GM19043 (cell line): ENCODE measurements at regions not wholly inside any gene's neighbourhood (a gene's known extent, or its start where the extent isn't known, plus 50 kb on each side); places are given as distances from the start of the nearest gene placed in this dataset.

Experiments used
- ATAC-seq: cut with Tn5 transposase; IDR thresholded peaks from one replicate; pipeline ENCODE4 v1.9.1; 2021; ENCODE audit warnings: low read depth; ENCODE audit not compliant: unreplicated experiment

- no peak for ATAC-seq
Observed at GRCh38 chr10:131478377-131478989, 167.0 kb upstream of the TCERG1L start.

DNA sequence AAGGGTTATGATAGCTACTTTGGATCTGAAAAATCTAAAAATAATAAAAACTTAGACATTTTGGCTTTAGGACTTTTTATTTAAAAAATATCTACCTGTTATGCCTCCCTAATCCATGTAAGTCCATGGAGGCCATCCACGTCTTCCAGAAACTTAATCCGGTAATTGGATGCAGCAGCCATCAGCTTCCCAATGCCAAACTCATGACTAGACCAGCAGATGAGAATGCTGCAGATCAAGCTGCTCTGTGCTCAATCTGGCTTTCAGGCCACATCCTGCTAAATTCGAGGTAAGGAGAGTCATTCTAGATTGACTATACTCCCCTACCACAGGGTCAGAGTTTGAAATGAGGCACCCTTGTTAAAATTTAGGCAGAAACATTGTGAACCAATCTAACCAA is 168.5 kb upstream of the TCERG1L start:
- ATAC-seq, result no peak

GRCh38 chr10:131480861-131481260 is 169.3 kb upstream of the TCERG1L start:
- no peak for ATAC-seq

- ATAC-seq, result no peak
Observed at GRCh38 chr10:131485732-131486131, 174.2 kb upstream of the TCERG1L start.

- no peak for ATAC-seq
Observed at GRCh38 chr10:131487822-131488221, 176.3 kb upstream of the TCERG1L start.

DNA sequence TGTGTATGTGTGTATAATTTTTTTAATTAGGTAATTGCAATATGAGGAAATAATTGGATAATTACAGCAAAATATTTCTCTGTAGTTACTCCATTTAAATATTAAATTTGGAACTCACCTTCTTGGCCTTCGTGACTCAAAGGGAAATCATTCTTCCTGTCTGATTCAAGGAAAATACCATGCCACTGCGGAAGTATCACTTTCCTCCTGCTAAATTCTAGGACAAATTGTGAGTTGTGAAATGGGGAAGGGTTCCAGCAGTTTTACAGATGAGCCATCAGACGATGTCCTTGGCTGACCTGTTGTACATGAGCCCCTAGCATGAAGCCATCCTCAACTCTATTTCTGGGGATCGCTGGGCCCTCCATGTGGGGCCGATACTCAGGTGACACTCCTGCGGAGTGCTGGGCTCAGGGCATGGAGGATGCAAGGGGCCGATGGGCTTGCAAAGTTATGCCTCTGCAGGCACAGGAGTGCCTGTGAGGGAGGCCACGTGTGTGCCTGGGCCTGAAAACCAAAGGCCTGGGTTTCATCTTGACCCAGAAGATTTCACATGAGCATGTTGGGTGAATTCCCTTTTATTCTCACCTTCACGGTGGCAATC is 179.6 kb upstream of the TCERG1L start:
- ATAC-seq, result no peak

- ATAC-seq, result no peak
Observed at GRCh38 chr10:131492211-131492857, 180.8 kb upstream of the TCERG1L start.

- ATAC-seq, result no peak
Observed at GRCh38 chr10:131493432-131493831, 181.9 kb upstream of the TCERG1L start.

GRCh38 chr10:131494451-131494850 is 182.9 kb upstream of the TCERG1L start:
- ATAC-seq, result no peak

DNA sequence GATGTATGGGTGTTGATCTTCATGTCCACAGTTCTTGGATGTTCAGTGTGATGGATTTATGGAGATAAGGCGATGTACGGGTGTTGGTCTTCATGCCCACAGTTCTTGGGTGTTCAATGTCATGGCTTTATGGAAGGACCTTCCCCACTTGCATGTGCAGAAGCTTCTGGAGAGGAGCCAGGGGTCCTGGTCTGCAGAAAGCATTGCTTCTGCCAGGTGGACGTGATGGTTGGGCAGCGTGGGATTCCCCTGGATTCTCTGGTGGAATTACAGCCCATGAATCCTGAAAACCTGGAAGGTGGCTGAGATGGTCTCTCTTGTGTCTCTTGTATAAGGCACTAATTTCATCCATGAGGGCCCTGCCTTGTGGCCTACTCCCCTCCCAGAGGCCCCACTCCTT is 183.7 kb upstream of the TCERG1L start:
- ATAC-seq, result no peak

GRCh38 chr10:131495892-131496291 is 184.4 kb upstream of the TCERG1L start:
- ATAC-seq, result no peak

- no peak for ATAC-seq
Observed at GRCh38 chr10:131496351-131497052, 185.0 kb upstream of the TCERG1L start.

- no peak for ATAC-seq
Observed at GRCh38 chr10:131499566-131499965, 188.0 kb upstream of the TCERG1L start.

GRCh38 chr10:131500181-131500580 is 188.7 kb upstream of the TCERG1L start:
- ATAC-seq, result no peak

DNA sequence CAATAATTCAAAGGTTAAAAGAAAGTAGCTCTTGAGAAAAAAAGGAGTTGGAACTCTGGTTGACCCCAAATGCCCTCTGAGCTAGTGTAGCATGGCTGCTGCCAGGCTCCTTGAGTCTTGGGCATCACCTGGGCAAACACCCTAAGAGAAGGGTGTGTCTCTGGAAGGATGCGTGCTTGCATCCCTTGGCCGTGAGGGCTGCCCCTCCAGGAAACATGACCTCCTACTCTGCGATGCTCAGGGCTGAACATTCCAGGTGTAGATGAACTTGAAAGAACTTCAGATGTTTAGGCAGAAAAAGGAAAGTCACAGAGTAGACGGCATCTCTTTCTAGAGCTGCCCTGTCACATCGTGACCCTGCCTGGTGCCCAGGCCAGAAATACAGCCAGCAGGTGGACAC is 189.4 kb upstream of the TCERG1L start:
- no peak for ATAC-seq

DNA sequence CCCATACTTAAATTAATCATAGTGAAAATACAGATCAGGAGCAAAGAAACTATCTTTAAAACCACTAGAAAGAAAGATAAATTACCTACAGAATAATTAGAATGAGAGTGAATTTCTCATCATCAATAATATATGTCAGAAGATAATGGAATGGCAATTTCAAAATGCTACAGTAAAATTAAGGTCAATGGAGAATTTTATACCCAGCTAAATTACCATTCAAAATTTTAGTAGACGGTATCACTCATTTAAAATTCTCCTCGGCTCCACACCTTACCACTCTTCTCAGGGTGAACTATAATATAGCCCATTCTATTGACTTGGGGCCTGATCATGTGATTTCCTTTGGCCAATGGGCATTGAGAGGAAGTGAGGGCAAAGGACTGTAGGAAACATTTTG is 192.5 kb upstream of the TCERG1L start:
- ATAC-seq, result no peak

- no peak for ATAC-seq
Observed at GRCh38 chr10:131511391-131511790, 199.9 kb upstream of the TCERG1L start.

- no peak for ATAC-seq
Observed at GRCh38 chr10:131512852-131513251, 201.3 kb upstream of the TCERG1L start.

DNA sequence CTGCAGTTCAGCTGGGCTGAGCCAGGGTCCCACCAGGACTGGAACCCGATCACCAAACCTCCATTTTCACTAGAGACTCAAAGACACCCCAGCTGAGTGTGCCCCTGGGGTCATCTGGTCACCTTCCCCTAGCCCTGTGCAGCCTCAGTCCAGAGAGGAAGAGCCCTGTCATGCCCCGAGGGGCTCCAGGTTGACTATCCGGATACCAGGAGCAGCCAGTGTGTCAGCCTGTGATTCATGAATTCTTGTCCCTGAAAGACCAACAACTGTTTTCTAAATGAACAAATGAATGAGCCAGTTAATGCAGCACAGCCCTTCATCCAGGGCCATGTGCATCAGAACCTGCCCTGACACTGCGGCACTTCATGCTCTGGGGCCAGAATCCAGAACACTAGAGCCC is 201.9 kb upstream of the TCERG1L start:
- ATAC-seq, result no peak

GRCh38 chr10:131513901-131514300 is 202.4 kb upstream of the TCERG1L start:
- ATAC-seq, result no peak

- no peak for ATAC-seq
Observed at GRCh38 chr10:131514454-131514853, 202.9 kb upstream of the TCERG1L start.

- no peak for ATAC-seq
Observed at GRCh38 chr10:131516285-131516684, 204.8 kb upstream of the TCERG1L start.
